ENCODE measurements at regions not wholly inside any gene's neighbourhood (a gene's known extent, or its start where the extent isn't known, plus 50 kb on each side); places are given as distances from the start of the nearest gene placed in this dataset.

DNA sequence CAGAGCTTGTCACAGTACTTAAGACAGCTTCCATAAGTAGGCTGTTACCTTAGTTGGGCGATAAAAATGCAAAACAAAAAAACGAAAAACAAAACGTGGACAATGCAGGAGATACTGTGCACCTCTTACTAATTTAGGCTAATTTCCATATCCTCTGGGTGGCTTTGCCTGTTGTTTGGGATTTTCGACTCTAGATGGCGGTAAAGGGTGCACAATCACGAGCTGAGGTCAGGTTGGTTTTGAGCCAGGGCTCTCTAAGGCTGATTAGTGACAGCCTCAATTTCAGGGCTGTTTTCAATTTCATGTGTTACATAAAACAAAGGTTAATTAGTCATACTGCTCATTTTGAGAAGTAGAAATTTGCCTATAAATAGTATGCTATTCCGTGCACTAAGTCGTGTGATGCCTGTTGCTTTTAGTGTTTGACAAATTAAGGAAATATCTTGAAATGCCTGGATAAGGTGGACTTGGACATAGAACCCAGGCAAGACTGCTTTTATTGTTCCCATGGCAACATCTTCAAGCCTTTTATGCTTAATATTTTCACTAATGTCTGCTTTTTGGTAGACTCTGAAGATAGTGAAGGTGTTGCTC, 493.1 kb downstream of the SOCS6 start:
- TF ChIP-seq, protein P1, sequence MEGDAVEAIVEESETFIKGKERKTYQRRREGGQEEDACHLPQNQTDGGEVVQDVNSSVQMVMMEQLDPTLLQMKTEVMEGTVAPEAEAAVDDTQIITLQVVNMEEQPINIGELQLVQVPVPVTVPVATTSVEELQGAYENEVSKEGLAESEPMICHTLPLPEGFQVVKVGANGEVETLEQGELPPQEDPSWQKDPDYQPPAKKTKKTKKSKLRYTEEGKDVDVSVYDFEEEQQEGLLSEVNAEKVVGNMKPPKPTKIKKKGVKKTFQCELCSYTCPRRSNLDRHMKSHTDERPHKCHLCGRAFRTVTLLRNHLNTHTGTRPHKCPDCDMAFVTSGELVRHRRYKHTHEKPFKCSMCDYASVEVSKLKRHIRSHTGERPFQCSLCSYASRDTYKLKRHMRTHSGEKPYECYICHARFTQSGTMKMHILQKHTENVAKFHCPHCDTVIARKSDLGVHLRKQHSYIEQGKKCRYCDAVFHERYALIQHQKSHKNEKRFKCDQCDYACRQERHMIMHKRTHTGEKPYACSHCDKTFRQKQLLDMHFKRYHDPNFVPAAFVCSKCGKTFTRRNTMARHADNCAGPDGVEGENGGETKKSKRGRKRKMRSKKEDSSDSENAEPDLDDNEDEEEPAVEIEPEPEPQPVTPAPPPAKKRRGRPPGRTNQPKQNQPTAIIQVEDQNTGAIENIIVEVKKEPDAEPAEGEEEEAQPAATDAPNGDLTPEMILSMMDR (IDR thresholded peaks at IDR 0.05): peak; percentile 47 to 77 (median 60)
- TF ChIP-seq POLR2A (IDR thresholded peaks at IDR 0.05): no peak

All from right lobe of liver (tissue), 4 donors.